Breast epithelium (tissue), 3 donors: ENCODE measurements at regions not wholly inside any gene's neighbourhood (a gene's known extent, or its start where the extent isn't known, plus 50 kb on each side); places are given as distances from the start of the nearest gene placed in this dataset.

Source experiments
- CTCF ChIP-seq, 3 donors: fragments of 450-650 bp; IDR thresholded peaks; one replicate each; pipeline ENCODE4 v1.5.1; 2016 to 2017; ENCODE audit warnings: antibody characterized with exemption in 3 of 3, mild to moderate bottlenecking in 3 of 3, moderate library complexity in 3 of 3
- POLR2A ChIP-seq: fragments of 450-650 bp; IDR thresholded peaks from one replicate; pipeline ENCODE4 v1.6.1; 2016; ENCODE audit warnings: antibody characterized with exemption, mild to moderate bottlenecking, moderate library complexity
- POLR2AphosphoS5 ChIP-seq, 3 donors: sonication (generic); formaldehyde crosslinking; IDR thresholded peaks; one replicate each; pipeline ENCODE4 v1.6.1; 2017; ENCODE audit warnings: antibody characterized with exemption in 3 of 3

GRCh38 chr3:159723295-159723694 lies 265.3 kb upstream of the IL12A start:
- TF ChIP-seq CTCF (IDR thresholded peaks at IDR 0.05) (no peak), POLR2AphosphoS5 (IDR thresholded peaks at IDR 0.05) (no peak), POLR2A (no peak)
